Transverse colon (tissue), 4 donors: ENCODE measurements at regions not wholly inside any gene's neighbourhood (a gene's known extent, or its start where the extent isn't known, plus 50 kb on each side); places are given as distances from the start of the nearest gene placed in this dataset.
"Not testable (repeated sequence)": the region's sequence is repeated elsewhere in the genome, so short reads cannot be mapped to it uniquely, and the experiment has no call there.

Source experiments
- DNase-seq: peaks from one replicate; pipeline ENCODE4 v3.0.0-alpha.2; 2019
- H3K27ac ChIP-seq, 4 donors: fragments of 200-600 bp; sonication (generic); 2 replicates each; pipeline ENCODE4 v1.5.1; 2016 to 2018; ENCODE audit warnings: inconsistent platforms in 4 of 4
- H3K27me3 ChIP-seq: fragments of 200-600 bp; sonication (generic); 2 replicates; pipeline ENCODE4 v1.5.1; 2017; ENCODE audit warnings: inconsistent platforms
- H3K36me3 ChIP-seq, 4 donors: fragments of 200-600 bp; sonication (generic); 2 replicates each; pipeline ENCODE4 v1.5.1; 2017 to 2019; ENCODE audit warnings: inconsistent platforms in 4 of 4
- H3K4me1 ChIP-seq, 4 donors: fragments of 200-600 bp; sonication (generic); 2 replicates each; pipeline ENCODE4 v1.5.1; 2017 to 2020; ENCODE audit warnings: inconsistent platforms in 4 of 4
- H3K4me3 ChIP-seq, 4 donors: fragments of 200-600 bp; sonication (generic); 1 replicate in 1 of 4; 2 replicates in 3 of 4; pipeline versions ENCODE4 v1.5.1 to v1.6.1; 2017 to 2019; ENCODE audit warnings: inconsistent platforms in 4 of 4
- H3K9me3 ChIP-seq, 2 donors: fragments of 200-600 bp; sonication (generic); 2 replicates each; pipeline ENCODE4 v1.5.1; 2017 to 2019; ENCODE audit warnings: inconsistent platforms in 2 of 2
- CTCF ChIP-seq, 5 experiments: fragments of 200-600 bp in 3 of 5; fragments of 450-650 bp in 2 of 5; sonication (generic) in 3 of 5; IDR thresholded peaks; 1 replicate in 2 of 5; 2 replicates in 3 of 5; pipeline ENCODE4 v1.5.1; 2016 to 2017; ENCODE audit warnings: antibody characterized with exemption in 5 of 5, inconsistent platforms in 3 of 5, mild to moderate bottlenecking in 2 of 5, moderate library complexity in 1 of 5
- EP300 ChIP-seq: sonication (generic); formaldehyde crosslinking; IDR thresholded peaks from one replicate; pipeline ENCODE4 v1.6.1; 2017; ENCODE audit warnings: antibody characterized with exemption, low read depth
- POLR2A ChIP-seq: fragments of 450-650 bp; IDR thresholded peaks from one replicate; pipeline ENCODE4 v1.6.1; 2016; ENCODE audit warnings: antibody characterized with exemption, mild to moderate bottlenecking, moderate library complexity
- POLR2AphosphoS5 ChIP-seq, 3 donors: sonication (generic); formaldehyde crosslinking; IDR thresholded peaks; one replicate each; pipeline ENCODE4 v1.6.1; 2016; ENCODE audit warnings: antibody characterized with exemption in 3 of 3
- WGBS, 2 donors: methylation state at CpG; one replicate each; pipeline ENCODE4 v1.1.5; 2018; ENCODE audit warnings: low coverage in 1 of 2; 5-methylcytosine and 5-hydroxymethylcytosine counted together
- in situ Hi-C, 4 donors: fragments of 200-750 bp; cut with MboI; loops; one replicate each; pipeline versions ENCODE4 v1.15.0 to v1.15.1; 2017; ENCODE audit warnings: low sequenced_read_pairs in 3 of 4, low pct_ligation_motif_present in 1 of 4, low pct_unique_long_range_greater_than_20kb in 1 of 4
- intact Hi-C: fragments of 100-400 bp; cut with DNase I; formaldehyde crosslinking; loops from one replicate; pipeline ENCODE4 v1.15.1; 2023; ENCODE audit warnings: low total_unique reads

- no peak overlapping the region for H3K4me3 ChIP-seq
- in situ Hi-C loops = no loop called here
These were observed 525.1 kb downstream of the KIF20B start for GRCh38 chr10:90226517-90226916.

GRCh38 chr10:90227217-90227656 is 525.8 kb downstream of the KIF20B start:
- Histone ChIP-seq H3K4me1 (no peaks in the 10 kb centered on the region), H3K27ac (no peak overlapping the region), H3K27me3 (no peaks in the 10 kb centered on the region), H3K4me3 (no peak overlapping the region), H3K9me3 (no peaks in the 10 kb centered on the region), H3K36me3 (no peaks in the 10 kb centered on the region)
- no peak for TF ChIP-seq POLR2A
- TF ChIP-seq CTCF (IDR thresholded peaks at IDR 0.05) = no peak
- no peak for TF ChIP-seq EP300
- no peak for TF ChIP-seq POLR2AphosphoS5 (IDR thresholded peaks at IDR 0.05)
- DNase-seq = no peak
- intact Hi-C loops (no loop called here), in situ Hi-C loops (no loop called here)
- WGBS, 2 donors = 45 to 69% methylated on average over 2 of the region's 2 CpGs

More at GRCh38 chr10:90226517-90226916, 525.1 kb downstream of the KIF20B start:
- H3K9me3 ChIP-seq = no peaks in the 10 kb centered on the region
- H3K27me3 ChIP-seq = no peaks in the 10 kb centered on the region
- 84 to 91% methylated on average over 3 of the region's 3 CpGs for WGBS, 2 donors
- TF ChIP-seq EP300 (no peak), CTCF (IDR thresholded peaks at IDR 0.05) (no peak), POLR2AphosphoS5 (IDR thresholded peaks at IDR 0.05) (no peak), POLR2A (no peak)
- intact Hi-C loops = no loop called here
- no peak overlapping the region for H3K27ac ChIP-seq
- no peaks in the 10 kb centered on the region for H3K4me1 ChIP-seq
- H3K36me3 ChIP-seq = no peaks in the 10 kb centered on the region
- no peak for DNase-seq

- no peak for DNase-seq
- Histone ChIP-seq H3K4me1 (no peaks in the 10 kb centered on the region), H3K27ac (no peak overlapping the region), H3K36me3 (no peaks in the 10 kb centered on the region), H3K27me3 (no peaks in the 10 kb centered on the region), H3K9me3 (no peaks in the 10 kb centered on the region), H3K4me3 (no peak overlapping the region)
- TF ChIP-seq EP300 = no peak
- 42 to 55% methylated on average over 2 of the region's 2 CpGs for WGBS, 2 donors
- intact Hi-C loops = no loop called here
- in situ Hi-C loops = no loop called here
These were observed 526.4 kb downstream of the KIF20B start for GRCh38 chr10:90227786-90228185.

GRCh38 chr10:90229486-90229885 is 528.1 kb downstream of the KIF20B start:
- DNase-seq = no peak
- no peaks in the 10 kb centered on the region for H3K4me1 ChIP-seq
- 92 to 100% methylated on average over 2 of the region's 2 CpGs for WGBS, 2 donors
- H3K4me3 ChIP-seq = no peak overlapping the region
- in situ Hi-C loops = no loop called here
- TF ChIP-seq POLR2A = no peak
- no peak for TF ChIP-seq EP300
- TF ChIP-seq POLR2AphosphoS5 (IDR thresholded peaks at IDR 0.05) = no peak
- TF ChIP-seq CTCF (IDR thresholded peaks at IDR 0.05) = no peak
- H3K9me3 ChIP-seq = no peaks in the 10 kb centered on the region
- H3K27me3 ChIP-seq = no peaks in the 10 kb centered on the region
- H3K36me3 ChIP-seq = no peaks in the 10 kb centered on the region
- H3K27ac ChIP-seq = no peak overlapping the region
- intact Hi-C loops = no loop called here

- intact Hi-C loops, H3K36me3 ChIP-seq, in situ Hi-C loops, H3K4me3 ChIP-seq, H3K4me1 ChIP-seq, DNase-seq, H3K27me3 ChIP-seq, H3K9me3 ChIP-seq, H3K27ac ChIP-seq: not testable (repeated sequence)
- 34 to 36% methylated on average over 1 of the region's 1 CpG for WGBS, 2 donors
These were observed 532.4 kb downstream of the KIF20B start for GRCh38 chr10:90233805-90234204.
